ENCODE measurements at regions not wholly inside any gene's neighbourhood (a gene's known extent, or its start where the extent isn't known, plus 50 kb on each side); places are given as distances from the start of the nearest gene placed in this dataset.

DNA sequence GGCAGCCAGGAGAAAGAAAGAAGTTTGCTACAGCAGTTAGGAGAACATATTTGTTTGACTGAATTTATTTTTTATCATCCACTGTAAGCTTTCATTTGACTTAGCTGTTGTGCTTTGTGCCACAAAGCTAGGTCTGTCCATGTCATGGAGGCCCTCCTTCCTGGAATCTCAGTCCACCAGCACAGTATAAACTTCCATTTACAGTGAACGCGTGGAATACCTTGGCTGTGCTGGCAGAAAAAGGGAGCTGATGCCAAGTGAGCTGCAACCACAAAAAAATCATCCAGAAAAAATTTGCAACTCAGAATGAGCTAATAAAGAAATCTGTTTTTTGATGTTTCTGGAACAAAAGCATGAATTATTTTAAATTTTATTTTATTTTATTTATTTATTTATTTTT is 72.6 kb downstream of the ATP6V1G3 start:
- no peak overlapping the region for H3K4me2 ChIP-seq (ENCODE audit: control insufficient read depth, extremely low read depth, insufficient read depth, low read depth, low read length)
- DNase-seq (ENCODE audit: low read depth, low spot score) (no peak), FAIRE-seq (no peak)

DNA sequence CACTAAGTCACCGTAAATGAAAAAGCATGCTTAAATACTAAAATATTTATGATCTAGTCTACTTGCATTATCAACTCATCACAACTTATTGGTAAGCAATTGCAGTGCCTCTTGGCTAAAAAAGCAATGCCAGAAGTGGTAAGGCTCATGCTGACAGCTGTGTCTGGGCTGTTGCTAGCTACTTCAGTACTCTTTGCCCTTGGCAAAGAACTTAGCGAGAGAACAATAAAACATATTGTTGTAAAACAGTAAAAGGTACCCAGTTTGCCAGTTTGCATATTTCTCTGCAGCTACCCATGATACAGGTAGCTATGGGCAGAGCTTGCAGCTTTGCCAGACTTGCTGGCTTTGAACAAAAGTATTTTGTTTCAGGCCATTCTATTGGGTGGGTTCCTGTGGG is 73.1 kb downstream of the ATP6V1G3 start:
- Histone ChIP-seq H3K4me2 (ENCODE audit: control insufficient read depth, extremely low read depth, insufficient read depth, low read depth, low read length) (no peak overlapping the region), H3K36me3 (ENCODE audit: control insufficient read depth in 2 of 2, extremely low read depth in 1 of 2, insufficient read depth in 2 of 2, low read length in 2 of 2) (no peaks in the 10 kb centered on the region), H3K27ac (ENCODE audit: control insufficient read depth, insufficient read depth, low read length) (no peak overlapping the region), H2AFZ (ENCODE audit: control insufficient read depth, low read length) (no peak overlapping the region), H3K9me3 (ENCODE audit: control insufficient read depth, low read depth, low read length) (no peaks in the 10 kb centered on the region), H3K4me3 (ENCODE audit: control insufficient read depth in 2 of 3, extremely low read depth in 1 of 3, insufficient read depth in 2 of 3, low read depth in 1 of 3, low read length in 3 of 3) (no peak overlapping the region), H3K9me1 (ENCODE audit: control insufficient read depth, extremely low read depth, insufficient read depth, low read length) (no peaks in the 10 kb centered on the region), H3K4me1 (ENCODE audit: control insufficient read depth, extremely low read depth, insufficient read depth, low read length) (peaks cover 18% of the 10 kb centered on the region), H3K9ac (ENCODE audit: control insufficient read depth, extremely low read depth, insufficient read depth, low read length) (no peak overlapping the region), H3K27me3 (ENCODE audit: control insufficient read depth, extremely low read depth, insufficient read depth, low read length) (no peaks in the 10 kb centered on the region), H3K79me2 (ENCODE audit: control insufficient read depth, insufficient read depth, low read length) (no peaks in the 10 kb centered on the region), H4K20me1 (ENCODE audit: control insufficient read depth, extremely low read depth, insufficient read depth, low read length) (no peaks in the 10 kb centered on the region)
- DNase-seq (ENCODE audit: low read depth, low spot score), result no peak
- no peak for FAIRE-seq
- TF ChIP-seq, protein P1, sequence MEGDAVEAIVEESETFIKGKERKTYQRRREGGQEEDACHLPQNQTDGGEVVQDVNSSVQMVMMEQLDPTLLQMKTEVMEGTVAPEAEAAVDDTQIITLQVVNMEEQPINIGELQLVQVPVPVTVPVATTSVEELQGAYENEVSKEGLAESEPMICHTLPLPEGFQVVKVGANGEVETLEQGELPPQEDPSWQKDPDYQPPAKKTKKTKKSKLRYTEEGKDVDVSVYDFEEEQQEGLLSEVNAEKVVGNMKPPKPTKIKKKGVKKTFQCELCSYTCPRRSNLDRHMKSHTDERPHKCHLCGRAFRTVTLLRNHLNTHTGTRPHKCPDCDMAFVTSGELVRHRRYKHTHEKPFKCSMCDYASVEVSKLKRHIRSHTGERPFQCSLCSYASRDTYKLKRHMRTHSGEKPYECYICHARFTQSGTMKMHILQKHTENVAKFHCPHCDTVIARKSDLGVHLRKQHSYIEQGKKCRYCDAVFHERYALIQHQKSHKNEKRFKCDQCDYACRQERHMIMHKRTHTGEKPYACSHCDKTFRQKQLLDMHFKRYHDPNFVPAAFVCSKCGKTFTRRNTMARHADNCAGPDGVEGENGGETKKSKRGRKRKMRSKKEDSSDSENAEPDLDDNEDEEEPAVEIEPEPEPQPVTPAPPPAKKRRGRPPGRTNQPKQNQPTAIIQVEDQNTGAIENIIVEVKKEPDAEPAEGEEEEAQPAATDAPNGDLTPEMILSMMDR (optimal IDR thresholded peaks at IDR 0.05 in 1 of 3, IDR thresholded peaks at IDR 0.05 in 1 of 3, conservative IDR thresholded peaks at IDR 0.05 in 1 of 3; ENCODE audit: extremely low read depth in 1 of 3, insufficient read depth in 2 of 3, low read length in 3 of 3), result no peak
- no peak for TF ChIP-seq EZH2 (IDR thresholded peaks at IDR 0.05; ENCODE audit: low read length)
- dilution Hi-C loops (cut with MboI; ENCODE audit: extremely low pct_ligation_motif_present, low sequenced_read_pairs), result no loop called here

More for the DNA sequence above, 72.6 kb downstream of the ATP6V1G3 start:
- H3K27ac ChIP-seq (ENCODE audit: control insufficient read depth, insufficient read depth, low read length), result no peak overlapping the region
- H3K9ac ChIP-seq (ENCODE audit: control insufficient read depth, extremely low read depth, insufficient read depth, low read length), result no peak overlapping the region
- no peaks in the 10 kb centered on the region for H3K36me3 ChIP-seq (ENCODE audit: control insufficient read depth in 2 of 2, extremely low read depth in 1 of 2, insufficient read depth in 2 of 2, low read length in 2 of 2)
- H4K20me1 ChIP-seq (ENCODE audit: control insufficient read depth, extremely low read depth, insufficient read depth, low read length), result no peaks in the 10 kb centered on the region
- H2AFZ ChIP-seq (ENCODE audit: control insufficient read depth, low read length), result no peak overlapping the region
- H3K4me1 ChIP-seq (ENCODE audit: control insufficient read depth, extremely low read depth, insufficient read depth, low read length), result peaks cover 12% of the 10 kb centered on the region
- H3K9me1 ChIP-seq (ENCODE audit: control insufficient read depth, extremely low read depth, insufficient read depth, low read length), result no peaks in the 10 kb centered on the region
- H3K4me3 ChIP-seq (ENCODE audit: control insufficient read depth in 2 of 3, extremely low read depth in 1 of 3, insufficient read depth in 2 of 3, low read depth in 1 of 3, low read length in 3 of 3), result no peak overlapping the region
- no peaks in the 10 kb centered on the region for H3K79me2 ChIP-seq (ENCODE audit: control insufficient read depth, insufficient read depth, low read length)
- dilution Hi-C loops (cut with MboI; ENCODE audit: extremely low pct_ligation_motif_present, low sequenced_read_pairs), result no loop called here
- H3K27me3 ChIP-seq (ENCODE audit: control insufficient read depth, extremely low read depth, insufficient read depth, low read length), result no peaks in the 10 kb centered on the region
- TF ChIP-seq, protein P1 (optimal IDR thresholded peaks at IDR 0.05 in 1 of 3, IDR thresholded peaks at IDR 0.05 in 1 of 3, conservative IDR thresholded peaks at IDR 0.05 in 1 of 3; ENCODE audit: extremely low read depth in 1 of 3, insufficient read depth in 2 of 3, low read length in 3 of 3), result no peak
- no peak for TF ChIP-seq EZH2 (IDR thresholded peaks at IDR 0.05; ENCODE audit: low read length)
- no peaks in the 10 kb centered on the region for H3K9me3 ChIP-seq (ENCODE audit: control insufficient read depth, low read depth, low read length)
